ENCODE measurements at regions not wholly inside any gene's neighbourhood (a gene's known extent, or its start where the extent isn't known, plus 50 kb on each side); places are given as distances from the start of the nearest gene placed in this dataset.

- TF ChIP-seq RB1 (IDR thresholded peaks at IDR 0.05; ENCODE audit: low read depth) = peak; percentile 55; the same call in 1 of the 2 replicates
- peak; percentile 41 to 77 for TF ChIP-seq RAD21 (CRISPR knock-in tag; conservative IDR thresholded peaks at IDR 0.05 in 1 of 2, IDR thresholded peaks at IDR 0.05 in 1 of 2)
- 0 out of 2 replicates have a peak, but pooled peaks have one; percentile 21 for TF ChIP-seq CXXC5 (CRISPR knock-in tag; IDR thresholded peaks at IDR 0.05)
- TF ChIP-seq RNF219 (CRISPR knock-in tag; IDR thresholded peaks at IDR 0.05) = no peak
- 0 out of 2 replicates have a peak, but pooled peaks have one; percentile 23 for TF ChIP-seq MYC (IDR thresholded peaks at IDR 0.05; ENCODE audit: low read depth, low read length)
- no peak for TF ChIP-seq MYC (CRISPR knock-in tag; IDR thresholded peaks at IDR 0.05; ENCODE audit: borderline replicate concordance, low read depth)
- no peak for TF ChIP-seq ZBTB49 (CRISPR knock-in tag; IDR thresholded peaks at IDR 0.05; ENCODE audit: borderline replicate concordance)
- TF ChIP-seq, protein P1, sequence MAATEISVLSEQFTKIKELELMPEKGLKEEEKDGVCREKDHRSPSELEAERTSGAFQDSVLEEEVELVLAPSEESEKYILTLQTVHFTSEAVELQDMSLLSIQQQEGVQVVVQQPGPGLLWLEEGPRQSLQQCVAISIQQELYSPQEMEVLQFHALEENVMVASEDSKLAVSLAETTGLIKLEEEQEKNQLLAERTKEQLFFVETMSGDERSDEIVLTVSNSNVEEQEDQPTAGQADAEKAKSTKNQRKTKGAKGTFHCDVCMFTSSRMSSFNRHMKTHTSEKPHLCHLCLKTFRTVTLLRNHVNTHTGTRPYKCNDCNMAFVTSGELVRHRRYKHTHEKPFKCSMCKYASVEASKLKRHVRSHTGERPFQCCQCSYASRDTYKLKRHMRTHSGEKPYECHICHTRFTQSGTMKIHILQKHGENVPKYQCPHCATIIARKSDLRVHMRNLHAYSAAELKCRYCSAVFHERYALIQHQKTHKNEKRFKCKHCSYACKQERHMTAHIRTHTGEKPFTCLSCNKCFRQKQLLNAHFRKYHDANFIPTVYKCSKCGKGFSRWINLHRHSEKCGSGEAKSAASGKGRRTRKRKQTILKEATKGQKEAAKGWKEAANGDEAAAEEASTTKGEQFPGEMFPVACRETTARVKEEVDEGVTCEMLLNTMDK (IDR thresholded peaks at IDR 0.05; ENCODE audit: borderline replicate concordance, insufficient read depth, low read depth, low read length, poor library complexity, severe bottlenecking) = peak; percentile 66
- TF ChIP-seq PTTG1 (tag; IDR thresholded peaks at IDR 0.05; ENCODE audit: low read depth) = no peak
- peak; percentile 29; the same call in 1 of the 2 replicates for TF ChIP-seq JUND (IDR thresholded peaks at IDR 0.05; ENCODE audit: borderline replicate concordance, low read depth, low read length)
- no peak for TF ChIP-seq JUND (tag; IDR thresholded peaks at IDR 0.05; ENCODE audit: borderline replicate concordance, low read depth, low read length)
- no peak for TF ChIP-seq PRPF4 (IDR thresholded peaks at IDR 0.05; ENCODE audit: insufficient read depth, low read depth, low read length, poor library complexity, severe bottlenecking)
- TF ChIP-seq KDM4B (IDR thresholded peaks at IDR 0.05; ENCODE audit: borderline replicate concordance in 2 of 2, low read depth in 1 of 2) = no peak
- TF ChIP-seq CTCF (IDR thresholded peaks at IDR 0.05 in 2 of 3, conservative IDR thresholded peaks at IDR 0.05 in 1 of 3; ENCODE audit: insufficient read depth in 2 of 3, low read depth in 1 of 3, low read length in 3 of 3) = peak; percentile 88 to 96 (median 94)
- no peak for TF ChIP-seq EGR1 (conservative IDR thresholded peaks at IDR 0.05)
- 0 out of 2 replicates have a peak, but pooled peaks have one; percentile 14 for TF ChIP-seq SPI1 (IDR thresholded peaks at IDR 0.05; ENCODE audit: borderline replicate concordance, low read depth, low read length)
Observed at GRCh38 chr2:60674524-60675165, 81.4 kb upstream of the PAPOLG start (continued).

Measured in K562 (cell line).